H9 (cell line): ENCODE measurements at regions not wholly inside any gene's neighbourhood (a gene's known extent, or its start where the extent isn't known, plus 50 kb on each side); places are given as distances from the start of the nearest gene placed in this dataset.

ENCODE experiments used
- DNase-seq: peaks from one replicate; pipeline ENCODE4 v3.0.0-alpha.2; 2017
- H2AFZ ChIP-seq: one replicate; pipeline ENCODE4 v1.6.1; 2013; ENCODE audit warnings: mild to moderate bottlenecking, low read length, control low read depth, moderate library complexity
- H2AK5ac ChIP-seq: 2 replicates; pipeline ENCODE4 v1.6.1; 2013; ENCODE audit warnings: low read length, control low read depth, mixed read lengths; ENCODE audit not compliant: insufficient read length
- H2BK120ac ChIP-seq: one replicate; pipeline ENCODE4 v1.6.1; 2013; ENCODE audit warnings: low read depth, mild to moderate bottlenecking, low read length, control low read depth, inconsistent platforms; ENCODE audit not compliant: poor library complexity, severe bottlenecking
- H2BK12ac ChIP-seq: 2 replicates; pipeline ENCODE4 v1.6.1; 2013; ENCODE audit warnings: low read length, control low read depth, mixed read lengths, low read depth; ENCODE audit not compliant: insufficient read length
- H2BK15ac ChIP-seq: 2 replicates; pipeline ENCODE4 v1.6.1; 2013; ENCODE audit warnings: low read depth, low read length, control low read depth
- H2BK20ac ChIP-seq: one replicate; pipeline ENCODE4 v1.6.1; 2013; ENCODE audit warnings: low read depth, mild to moderate bottlenecking, low read length, control low read depth, inconsistent platforms; ENCODE audit not compliant: poor library complexity, severe bottlenecking
- H2BK5ac ChIP-seq: 2 replicates; pipeline ENCODE4 v1.6.1; 2013; ENCODE audit warnings: low read length, control low read depth, mixed read lengths; ENCODE audit not compliant: insufficient read length
- H3K14ac ChIP-seq: 2 replicates; pipeline ENCODE4 v1.6.1; 2013; ENCODE audit warnings: low read length, control low read depth; ENCODE audit not compliant: insufficient read depth
- H3K18ac ChIP-seq: 2 replicates; pipeline ENCODE4 v1.6.1; 2013; ENCODE audit warnings: low read depth, mild to moderate bottlenecking, mixed read lengths, low read length, control low read depth; ENCODE audit not compliant: insufficient read length
- H3K23ac ChIP-seq: 2 replicates; pipeline ENCODE4 v1.6.1; 2013; ENCODE audit warnings: low read length, control low read depth, mixed read lengths, low read depth; ENCODE audit not compliant: insufficient read length
- H3K23me2 ChIP-seq: 2 replicates; pipeline ENCODE4 v1.6.1; 2013; ENCODE audit warnings: low read depth, mild to moderate bottlenecking, mixed read lengths, low read length, control low read depth; ENCODE audit not compliant: insufficient read length, poor library complexity, severe bottlenecking
- H3K27ac ChIP-seq: 2 replicates; pipeline ENCODE4 v1.5.1; 2013; ENCODE audit warnings: low read length, control low read depth, mixed read lengths, low read depth; ENCODE audit not compliant: insufficient read length
- H3K27me3 ChIP-seq: 2 replicates; pipeline ENCODE4 v1.6.1; 2013; ENCODE audit warnings: low read length, control low read depth, inconsistent platforms; ENCODE audit not compliant: insufficient read depth
- H3K4ac ChIP-seq: 2 replicates; pipeline ENCODE4 v1.6.1; 2013; ENCODE audit warnings: low read depth, mild to moderate bottlenecking, control low read depth, inconsistent platforms, low read length, moderate library complexity
- H3K4me1 ChIP-seq: 2 replicates; pipeline ENCODE4 v1.6.1; 2013; ENCODE audit warnings: low read length, control low read depth, inconsistent platforms; ENCODE audit not compliant: insufficient read depth
- H3K4me2 ChIP-seq: 2 replicates; pipeline ENCODE4 v1.6.1; 2013; ENCODE audit warnings: low read length, control low read depth, mixed read lengths; ENCODE audit not compliant: insufficient read length, insufficient read depth
- H3K56ac ChIP-seq: 2 replicates; pipeline ENCODE4 v1.6.1; 2013; ENCODE audit warnings: low read depth, mild to moderate bottlenecking, mixed read lengths, low read length, control low read depth; ENCODE audit not compliant: insufficient read length
- H3K79me1 ChIP-seq: 2 replicates; pipeline ENCODE4 v1.6.1; 2013; ENCODE audit warnings: low read depth, mild to moderate bottlenecking, moderate library complexity, low read length, control low read depth, inconsistent platforms; ENCODE audit not compliant: insufficient read depth, poor library complexity, severe bottlenecking
- H3K79me2 ChIP-seq: 2 replicates; pipeline ENCODE4 v1.6.1; 2013; ENCODE audit warnings: low read length, control low read depth, inconsistent platforms; ENCODE audit not compliant: insufficient read depth
- H3K9ac ChIP-seq: 2 replicates; pipeline ENCODE4 v1.6.1; 2013; ENCODE audit warnings: low read length, control low read depth, mixed read lengths; ENCODE audit not compliant: insufficient read length; ENCODE audit errors: extremely low read depth
- H3K9me3 ChIP-seq: one replicate; pipeline ENCODE4 v1.6.1; 2013; ENCODE audit warnings: low read depth, low read length, inconsistent platforms; ENCODE audit not compliant: control insufficient read depth
- H3T11ph ChIP-seq: one replicate; pipeline ENCODE4 v1.6.1; 2013; ENCODE audit warnings: mild to moderate bottlenecking, low read length, control low read depth, inconsistent platforms
- H4K20me1 ChIP-seq: one replicate; pipeline ENCODE4 v1.6.1; 2013; ENCODE audit not compliant: control insufficient read depth, insufficient read length, insufficient read depth
- H4K5ac ChIP-seq: 2 replicates; pipeline ENCODE4 v1.6.1; 2013; ENCODE audit warnings: low read depth, mild to moderate bottlenecking, mixed read lengths, low read length, control low read depth; ENCODE audit not compliant: insufficient read length
- H4K8ac ChIP-seq: replicated peaks from 2 replicates; pipeline ENCODE4 v1.6.1; 2013; ENCODE audit warnings: low read length, control low read depth, mixed read lengths, low read depth; ENCODE audit not compliant: insufficient read length
- H4K91ac ChIP-seq: 2 replicates; pipeline ENCODE4 v1.6.1; 2013; ENCODE audit warnings: low read depth, mild to moderate bottlenecking, moderate library complexity, mixed read lengths, low read length, control low read depth; ENCODE audit not compliant: insufficient read length
- H3K27ac Mint-ChIP-seq, 3 experiments: 2 replicates in 2 of 3; 3 replicates in 1 of 3; pipeline ENCODE4 v1.8.0; 2020 to 2021; ENCODE audit warnings: mixed read lengths in 3 of 3, mild to moderate bottlenecking in 1 of 3, moderate library complexity in 1 of 3
- H3K27me3 Mint-ChIP-seq: 2 replicates; pipeline ENCODE4 v1.8.0; 2021; ENCODE audit warnings: low read depth, mild to moderate bottlenecking, moderate library complexity, mixed read lengths
- H3K36me3 Mint-ChIP-seq, 3 experiments: 2 replicates in 2 of 3; 3 replicates in 1 of 3; pipeline ENCODE4 v1.8.0; 2020 to 2021; ENCODE audit warnings: low read depth in 3 of 3, mixed read lengths in 3 of 3; ENCODE audit not compliant: insufficient read depth in 1 of 3
- H3K4me1 Mint-ChIP-seq, 2 experiments: 2 replicates each; pipeline ENCODE4 v1.8.0; 2020; ENCODE audit warnings: mixed read lengths in 2 of 2
- H3K4me3 Mint-ChIP-seq, 2 experiments: 2 replicates in 1 of 2; 3 replicates in 1 of 2; pipeline ENCODE4 v1.8.0; 2020 to 2021; ENCODE audit warnings: mild to moderate bottlenecking in 2 of 2, mixed read lengths in 2 of 2, moderate library complexity in 1 of 2
- H3K9me3 Mint-ChIP-seq, 2 experiments: 2 replicates in 1 of 2; 3 replicates in 1 of 2; pipeline ENCODE4 v1.8.0; 2020; ENCODE audit warnings: mild to moderate bottlenecking in 2 of 2, mixed read lengths in 2 of 2, moderate library complexity in 1 of 2
- CTCF ChIP-seq: fragments of 200-600 bp; sonication (generic); conservative IDR thresholded peaks from 3 replicates; pipeline ENCODE4 v1.8.0; 2021; ENCODE audit warnings: antibody characterized with exemption, mild to moderate bottlenecking
- WGBS: extraction: QIAGEN DNeasy Blood & Tissue Kit; methylation state at CpG from one replicate; pipeline ENCODE4 v1.1.7; 2013; ENCODE audit warnings: missing lambda C conversion rate, low lambda C conversion rate, mixed read lengths; ENCODE audit not compliant: insufficient read length; ENCODE audit errors: extremely low coverage; 5-methylcytosine and 5-hydroxymethylcytosine counted together

DNA sequence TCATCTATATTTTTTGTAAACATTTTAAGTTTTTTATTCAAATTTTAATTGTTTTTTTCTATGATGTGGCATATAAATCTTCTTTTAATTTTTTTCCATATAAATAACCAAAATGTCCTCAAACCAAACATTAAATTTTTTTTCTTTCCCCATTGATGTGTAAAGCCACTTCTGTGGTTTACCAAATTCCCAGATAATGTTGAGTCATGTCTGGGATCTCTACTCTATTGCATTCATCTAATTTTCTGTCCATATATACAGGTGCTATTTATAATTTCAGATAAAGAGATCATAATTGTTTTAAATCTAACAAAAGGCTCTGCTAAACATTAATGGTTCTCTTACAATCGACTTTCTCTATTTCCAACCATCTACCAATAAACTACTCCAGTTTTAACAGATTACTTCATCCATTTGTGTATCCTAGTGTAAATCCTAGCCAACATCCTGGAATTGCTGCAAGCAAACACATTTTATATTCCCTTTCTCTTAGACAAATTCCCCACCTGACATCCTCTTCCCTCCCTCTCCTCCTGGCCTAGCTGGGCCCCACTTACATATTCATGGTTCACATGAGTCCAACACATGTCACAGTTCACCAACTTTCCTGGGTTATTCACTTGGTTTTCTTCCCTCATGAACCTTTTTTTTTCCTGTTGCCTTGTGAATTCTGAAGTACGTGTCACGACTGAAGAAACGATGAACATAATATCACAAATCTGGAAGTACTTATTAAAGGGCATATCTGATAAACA is 368.0 kb upstream of the AGTR1 start:
- H3K14ac ChIP-seq: no peak overlapping the region
- no peaks in the 10 kb centered on the region for H3K9me3 ChIP-seq
- no peaks in the 10 kb centered on the region for H3K27me3 ChIP-seq
- H4K91ac ChIP-seq: no peak overlapping the region
- 0 out of 5 replicates have a peak, but pooled peaks cover 0 to 2% of the 10 kb centered on the region in 2 experiments for H3K9me3 Mint-ChIP-seq
- no peak overlapping the region for H4K5ac ChIP-seq
- H3K9ac ChIP-seq: no peak overlapping the region
- no peaks in the 10 kb centered on the region for H3K79me2 ChIP-seq
- H3K36me3 Mint-ChIP-seq: no peaks in the 10 kb centered on the region
- no peak overlapping the region for H3K23ac ChIP-seq
- no peak overlapping the region for H2AK5ac ChIP-seq
- no peak overlapping the region for H3K18ac ChIP-seq
- no peak overlapping the region for H2BK12ac ChIP-seq
- no peak overlapping the region for H3K4ac ChIP-seq
- peak overlapping the region; percentile 74 for H2AFZ ChIP-seq
- H3K27me3 Mint-ChIP-seq: no peaks in the 10 kb centered on the region
- no peak overlapping the region for H2BK20ac ChIP-seq
- H2BK15ac ChIP-seq: no peak overlapping the region
- no peaks in the 10 kb centered on the region for H3K79me1 ChIP-seq
- DNase-seq: no peak
- no peak overlapping the region for H3K4me3 Mint-ChIP-seq
- 100% methylated on average over 1 of the region's 4 CpGs for WGBS
- no peak overlapping the region for H3K27ac ChIP-seq
- H2BK5ac ChIP-seq: no peak overlapping the region
- TF ChIP-seq CTCF: no peak
- H3T11ph ChIP-seq: no peak overlapping the region
- no peaks in the 10 kb centered on the region; the same call in 1 of the 2 replicates for H3K4me1 ChIP-seq
- no peaks in the 10 kb centered on the region for H3K23me2 ChIP-seq
- no peak overlapping the region for H3K56ac ChIP-seq
- no peak overlapping the region for H3K4me2 ChIP-seq
- no peak overlapping the region for H2BK120ac ChIP-seq
- H3K4me1 Mint-ChIP-seq: peaks cover 14 to 16% of the 10 kb centered on the region in 2 experiments
- peak overlapping the region; percentile 30 to 81 (median 47); a peak in 5 of 7 replicates for H3K27ac Mint-ChIP-seq
- H4K20me1 ChIP-seq: no peaks in the 10 kb centered on the region
- no peak overlapping the region for H4K8ac ChIP-seq
